ENCODE measurements at regions not wholly inside any gene's neighbourhood (a gene's known extent, or its start where the extent isn't known, plus 50 kb on each side); places are given as distances from the start of the nearest gene placed in this dataset.

- TF ChIP-seq CTCF (IDR thresholded peaks at IDR 0.05): no peak
- no peak for TF ChIP-seq EZH2 (IDR thresholded peaks at IDR 0.05; ENCODE audit: borderline replicate concordance, insufficient read depth, low read depth, low read length, poor library complexity, severe bottlenecking)
Observed at GRCh38 chr5:164412531-164412930, 907.1 kb downstream of the MAT2B start.
